ENCODE measurements at regions not wholly inside any gene's neighbourhood (a gene's known extent, or its start where the extent isn't known, plus 50 kb on each side); places are given as distances from the start of the nearest gene placed in this dataset.

GRCh38 chr9:99299211-99300102 is 77.4 kb downstream of the SEC61B start:
- Histone ChIP-seq H3K56ac (ENCODE audit: insufficient read length, low read depth, low read length) (no peak overlapping the region), H2BK20ac (ENCODE audit: low read depth, low read length, poor library complexity, severe bottlenecking) (no peak overlapping the region), H2BK5ac (ENCODE audit: insufficient read length, low read length) (no peak overlapping the region), H4K8ac (replicated peaks; ENCODE audit: insufficient read length, low read depth, low read length) (no peak overlapping the region), H4K5ac (ENCODE audit: insufficient read length, low read depth, low read length) (no peak overlapping the region), H2BK120ac (ENCODE audit: low read depth, low read length, poor library complexity, severe bottlenecking) (no peak overlapping the region), H2BK12ac (ENCODE audit: insufficient read length, low read depth, low read length) (no peak overlapping the region), H3K79me1 (ENCODE audit: insufficient read depth, low read depth, low read length, poor library complexity, severe bottlenecking) (no peaks in the 10 kb centered on the region), H4K91ac (ENCODE audit: insufficient read length, low read depth, low read length) (no peak overlapping the region), H3K27ac (ENCODE audit: insufficient read length, low read depth, low read length) (no peak overlapping the region), H3K4ac (ENCODE audit: low read depth, low read length) (no peak overlapping the region), H3K14ac (ENCODE audit: insufficient read depth, low read length) (no peak overlapping the region), H3K9ac (ENCODE audit: extremely low read depth, insufficient read length, low read length) (no peak overlapping the region), H3K23me2 (ENCODE audit: insufficient read length, low read depth, low read length, poor library complexity, severe bottlenecking) (no peaks in the 10 kb centered on the region), H2BK15ac (ENCODE audit: low read depth, low read length) (no peak overlapping the region), H2AK5ac (ENCODE audit: insufficient read length, low read length) (no peak overlapping the region), H3K18ac (ENCODE audit: insufficient read length, low read depth, low read length) (no peak overlapping the region), H4K20me1 (ENCODE audit: control insufficient read depth, insufficient read depth, insufficient read length) (no peaks in the 10 kb centered on the region), H3K27me3 (ENCODE audit: insufficient read depth, low read length) (no peaks in the 10 kb centered on the region), H3T11ph (ENCODE audit: low read length) (no peak overlapping the region), H2AFZ (ENCODE audit: low read length) (no peak overlapping the region), H3K4me1 (ENCODE audit: insufficient read depth, low read length) (peaks cover 13% of the 10 kb centered on the region; the same call in 1 of the 2 replicates), H3K9me3 (ENCODE audit: control insufficient read depth, low read depth, low read length) (no peaks in the 10 kb centered on the region), H3K4me2 (ENCODE audit: insufficient read depth, insufficient read length, low read length) (no peak overlapping the region), H3K23ac (ENCODE audit: insufficient read length, low read depth, low read length) (no peak overlapping the region), H3K79me2 (ENCODE audit: insufficient read depth, low read length) (no peaks in the 10 kb centered on the region)
- TF ChIP-seq CTCF (conservative IDR thresholded peaks at IDR 0.05): peak; percentile 55
- no peak for DNase-seq
- H3K27me3 Mint-ChIP-seq (ENCODE audit: low read depth): no peaks in the 10 kb centered on the region; the same call in none of the 2 replicates
- peaks cover 44 to 45% of the 10 kb centered on the region in 2 experiments for H3K4me1 Mint-ChIP-seq
- no peaks in the 10 kb centered on the region for H3K9me3 Mint-ChIP-seq
- H3K4me3 Mint-ChIP-seq: no peak overlapping the region
- H3K36me3 Mint-ChIP-seq (ENCODE audit: insufficient read depth in 1 of 3, low read depth in 3 of 3): no peaks in the 10 kb centered on the region
- no CpG with 5 or more reads among the region's 4 CpGs for WGBS (ENCODE audit: extremely low coverage, insufficient read length, low lambda C conversion rate)
- peak overlapping the region in 1 of 3 experiments; percentile 65; a peak in 3 of 7 replicates for H3K27ac Mint-ChIP-seq
